GM12874 (cell line): ENCODE measurements at regions not wholly inside any gene's neighbourhood (a gene's known extent, or its start where the extent isn't known, plus 50 kb on each side); places are given as distances from the start of the nearest gene placed in this dataset.

Experiments
- TF ChIP-seq, protein P1 (sequence below): IDR thresholded peaks from 2 replicates; pipeline ENCODE4 v1.5.1; 2011; ENCODE audit warnings: low read depth, mild to moderate bottlenecking, control low read depth, low read length, moderate library complexity; ENCODE audit not compliant: insufficient read depth

DNA sequence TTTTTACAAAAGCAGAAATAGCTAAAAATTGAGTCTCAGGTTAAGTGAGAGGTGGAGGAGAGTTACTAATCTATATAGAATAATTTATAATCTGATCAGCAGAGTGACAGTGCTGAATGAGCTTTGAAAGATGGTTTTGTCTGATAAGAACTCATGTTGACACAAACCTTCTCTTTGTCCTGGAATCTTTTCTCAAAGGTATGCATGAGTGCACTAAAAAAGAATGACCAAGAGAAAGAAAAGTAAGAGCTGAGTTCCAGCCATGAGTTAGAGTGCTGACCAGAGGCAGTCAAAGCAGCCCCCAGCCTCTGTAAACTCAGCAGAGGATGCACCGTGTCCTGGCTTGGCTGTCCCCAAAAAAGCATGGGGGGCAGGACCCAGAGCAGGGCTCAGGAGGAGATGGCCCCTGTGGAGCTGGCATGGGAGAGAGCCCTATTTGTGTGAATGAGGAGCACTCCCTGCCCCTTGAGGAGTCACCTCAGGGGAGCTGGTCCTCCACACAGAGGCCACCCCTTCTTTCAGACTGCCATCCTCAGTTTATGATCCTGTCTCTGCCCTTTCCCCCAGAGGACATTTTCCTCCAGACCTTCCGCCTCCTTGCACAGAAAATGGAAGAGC is 129.8 kb downstream of the SEC23A start:
- TF ChIP-seq, protein P1, sequence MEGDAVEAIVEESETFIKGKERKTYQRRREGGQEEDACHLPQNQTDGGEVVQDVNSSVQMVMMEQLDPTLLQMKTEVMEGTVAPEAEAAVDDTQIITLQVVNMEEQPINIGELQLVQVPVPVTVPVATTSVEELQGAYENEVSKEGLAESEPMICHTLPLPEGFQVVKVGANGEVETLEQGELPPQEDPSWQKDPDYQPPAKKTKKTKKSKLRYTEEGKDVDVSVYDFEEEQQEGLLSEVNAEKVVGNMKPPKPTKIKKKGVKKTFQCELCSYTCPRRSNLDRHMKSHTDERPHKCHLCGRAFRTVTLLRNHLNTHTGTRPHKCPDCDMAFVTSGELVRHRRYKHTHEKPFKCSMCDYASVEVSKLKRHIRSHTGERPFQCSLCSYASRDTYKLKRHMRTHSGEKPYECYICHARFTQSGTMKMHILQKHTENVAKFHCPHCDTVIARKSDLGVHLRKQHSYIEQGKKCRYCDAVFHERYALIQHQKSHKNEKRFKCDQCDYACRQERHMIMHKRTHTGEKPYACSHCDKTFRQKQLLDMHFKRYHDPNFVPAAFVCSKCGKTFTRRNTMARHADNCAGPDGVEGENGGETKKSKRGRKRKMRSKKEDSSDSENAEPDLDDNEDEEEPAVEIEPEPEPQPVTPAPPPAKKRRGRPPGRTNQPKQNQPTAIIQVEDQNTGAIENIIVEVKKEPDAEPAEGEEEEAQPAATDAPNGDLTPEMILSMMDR, result no peak

DNA sequence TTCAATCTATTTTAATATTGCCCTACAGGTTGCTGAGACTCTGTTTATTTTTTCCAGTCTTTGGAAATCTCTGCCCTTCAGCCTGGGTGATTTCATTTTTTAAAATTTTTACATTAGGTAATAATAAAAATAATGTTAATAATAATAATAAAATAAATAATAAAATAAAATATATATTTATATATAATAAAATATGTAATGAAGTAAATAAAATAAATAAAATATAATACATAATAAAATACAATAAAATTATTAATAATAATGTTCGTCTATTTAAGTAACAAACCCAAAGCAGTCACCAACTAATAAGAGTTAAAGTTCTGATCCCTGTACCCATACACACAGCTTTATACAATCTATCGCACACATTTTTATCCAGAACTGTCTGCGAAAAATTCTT is 130.5 kb downstream of the SEC23A start:
- TF ChIP-seq, protein P1, result no peak

DNA sequence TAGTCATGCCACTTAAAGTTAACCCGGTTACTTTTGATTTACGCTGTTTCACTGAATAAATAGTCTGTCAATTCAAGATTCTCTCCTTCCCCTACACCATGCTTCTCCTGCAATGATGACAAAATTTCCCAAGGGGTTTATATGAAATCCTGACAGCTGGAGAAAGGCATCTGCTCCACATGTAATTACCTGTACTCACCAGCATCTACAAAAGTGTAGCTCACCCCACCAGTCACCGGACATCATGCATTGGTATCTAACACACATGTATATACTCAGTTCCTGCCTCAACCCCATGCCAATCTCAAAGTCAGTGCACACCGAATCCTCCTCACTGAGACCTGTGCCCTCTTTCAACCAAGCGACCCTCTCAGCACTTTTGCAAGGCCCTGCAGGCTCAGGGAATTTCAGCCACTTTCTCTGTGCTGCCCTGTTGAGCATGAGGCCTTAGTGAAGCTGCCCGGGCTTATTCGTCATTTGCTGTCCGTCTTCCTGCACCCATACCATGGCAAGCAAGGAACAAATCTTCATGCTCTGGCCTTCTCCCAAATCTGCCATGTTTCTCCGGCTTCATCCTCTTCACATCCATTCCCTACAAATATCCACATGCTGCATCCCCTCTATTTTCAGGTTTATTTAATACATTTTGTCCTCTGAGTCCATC is 131.6 kb downstream of the SEC23A start:
- TF ChIP-seq, protein P1, result no peak

DNA sequence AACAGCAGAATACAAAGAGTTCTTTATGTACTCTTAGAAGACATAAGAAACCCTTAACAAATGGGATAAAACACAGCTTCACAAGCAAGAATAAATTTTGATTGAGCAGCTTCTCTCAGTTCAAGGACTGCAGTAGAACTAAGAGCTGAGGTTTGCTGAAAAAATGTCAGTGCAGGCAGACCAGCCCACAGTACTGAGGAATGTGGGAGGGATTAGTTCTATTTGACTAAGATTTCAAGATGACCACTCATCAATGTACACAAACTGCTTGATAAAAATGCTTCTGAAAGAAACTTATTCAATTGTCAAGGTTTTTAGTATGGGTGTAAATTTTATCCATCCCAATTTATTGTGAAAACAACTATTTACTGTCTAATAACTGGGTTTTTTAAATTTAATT is 138.4 kb downstream of the SEC23A start:
- TF ChIP-seq, protein P1, result no peak

DNA sequence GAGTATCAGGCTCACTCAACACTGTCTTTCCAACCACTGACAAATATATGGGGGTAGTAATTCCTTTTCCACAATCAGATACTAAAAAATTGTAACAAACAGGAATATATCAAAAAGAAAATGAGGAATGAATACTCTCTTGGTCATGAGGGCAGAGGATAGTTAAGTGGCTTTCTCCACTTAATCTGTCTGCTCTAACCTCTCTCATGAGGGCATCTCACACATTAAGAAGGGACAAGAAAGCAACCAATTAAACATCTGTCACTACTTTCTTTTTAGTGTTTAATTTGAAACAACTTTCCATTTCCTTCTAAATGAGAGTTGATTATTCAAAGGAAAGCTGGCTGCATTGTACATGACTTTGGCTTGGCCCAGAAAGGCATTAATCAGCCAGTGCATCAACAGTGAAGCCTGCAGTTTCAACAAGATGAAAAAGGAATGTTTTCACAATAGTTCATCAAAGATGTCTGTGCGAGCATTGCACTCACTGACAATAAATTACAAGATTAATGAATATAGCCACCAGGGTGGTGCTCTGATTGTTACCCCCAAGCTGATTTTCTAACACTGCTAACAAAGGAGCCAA is 142.0 kb downstream of the SEC23A start:
- TF ChIP-seq, protein P1, result no peak

DNA sequence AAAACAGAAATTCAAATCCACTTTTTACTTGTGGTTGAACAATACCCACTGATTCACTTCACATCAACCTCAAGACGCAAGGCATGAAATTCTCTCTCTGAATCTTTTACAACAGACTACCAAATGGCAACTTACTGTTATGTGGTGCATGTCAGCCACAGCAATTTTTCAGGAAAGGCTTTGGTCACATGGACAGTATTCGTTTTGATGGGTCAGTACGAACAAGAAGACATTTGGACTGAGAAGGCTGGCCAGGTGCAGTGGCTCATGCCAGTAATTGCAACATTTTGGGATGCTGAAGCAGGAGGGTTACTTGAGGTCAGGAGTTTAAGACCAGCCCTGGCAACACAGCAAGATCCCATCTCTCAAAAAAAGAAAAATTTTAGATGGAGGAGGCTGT is 144.0 kb downstream of the SEC23A start:
- TF ChIP-seq, protein P1, result no peak

DNA sequence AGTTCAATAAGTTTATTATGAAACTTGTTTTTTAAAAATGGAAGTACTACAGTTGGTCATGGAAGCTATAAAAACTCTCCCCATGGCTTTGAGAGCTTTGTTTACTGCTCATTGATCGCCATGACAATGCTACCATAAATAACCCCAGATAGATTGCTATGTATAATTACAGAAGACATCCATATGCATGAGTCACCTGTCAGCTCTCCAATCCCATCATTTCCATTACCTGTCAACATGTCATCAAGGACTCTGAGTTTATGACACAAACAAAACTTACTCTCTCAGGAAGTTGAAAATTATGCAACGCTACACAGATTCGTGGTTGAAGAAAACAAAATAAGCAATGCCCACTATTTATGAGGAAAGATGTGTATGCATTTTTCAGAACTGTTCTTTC is 144.4 kb downstream of the SEC23A start:
- TF ChIP-seq, protein P1, result no peak
